Thyroid gland (tissue), 4 donors: ENCODE measurements at regions not wholly inside any gene's neighbourhood (a gene's known extent, or its start where the extent isn't known, plus 50 kb on each side); places are given as distances from the start of the nearest gene placed in this dataset.

Experiments
- DNase-seq, 2 donors: peaks; one replicate each; pipeline ENCODE4 v3.0.0-alpha.2; 2019
- H3K27ac ChIP-seq, 3 donors: fragments of 200-600 bp; sonication (generic); 1 replicate in 2 of 3; 2 replicates in 1 of 3; pipeline ENCODE4 v1.5.1; 2016 to 2019; ENCODE audit warnings: mild to moderate bottlenecking in 1 of 3, moderate library complexity in 1 of 3
- H3K27me3 ChIP-seq: fragments of 200-600 bp; sonication (generic); one replicate; pipeline ENCODE4 v1.5.1; 2019
- H3K36me3 ChIP-seq, 2 donors: fragments of 200-600 bp; sonication (generic); one replicate each; pipeline ENCODE4 v1.5.1; 2016 to 2019
- H3K4me1 ChIP-seq, 2 donors: fragments of 200-600 bp; sonication (generic); one replicate each; pipeline ENCODE4 v1.5.1; 2017 to 2019
- H3K4me3 ChIP-seq, 3 donors: fragments of 200-600 bp; sonication (generic); replicated peaks in 1 of 3; 1 replicate in 2 of 3; 2 replicates in 1 of 3; pipeline ENCODE4 v1.5.1; 2016; ENCODE audit warnings: mild to moderate bottlenecking in 1 of 3
- H3K9me3 ChIP-seq: fragments of 200-600 bp; sonication (generic); one replicate; pipeline ENCODE4 v1.5.1; 2017
- CTCF ChIP-seq, 6 experiments: fragments of 200-600 bp in 3 of 6; fragments of 450-650 bp in 3 of 6; sonication (generic) in 3 of 6; IDR thresholded peaks; one replicate each; pipeline ENCODE4 v1.5.1; 2016 to 2019; ENCODE audit warnings: antibody characterized with exemption in 6 of 6, mild to moderate bottlenecking in 2 of 6, inconsistent platforms in 1 of 6, moderate library complexity in 1 of 6
- POLR2A ChIP-seq, 2 donors: fragments of 450-650 bp; IDR thresholded peaks; one replicate each; pipeline ENCODE4 v1.6.1; 2017; ENCODE audit warnings: antibody characterized with exemption in 2 of 2, mild to moderate bottlenecking in 2 of 2, moderate library complexity in 1 of 2
- WGBS, 2 donors: methylation state at CpG; one replicate each; pipeline ENCODE4 v1.1.5; 2017; 5-methylcytosine and 5-hydroxymethylcytosine counted together
- intact Hi-C: fragments of 100-400 bp; cut with DNase I; formaldehyde crosslinking; loops from one replicate; pipeline ENCODE4 v1.15.1; 2023

GRCh38 chr4:157886645-157887044 lies 286.2 kb downstream of the GASK1B start:
- no peak overlapping the region for H3K4me3 ChIP-seq
- H3K9me3 ChIP-seq, result no peaks in the 10 kb centered on the region
- no peak for TF ChIP-seq POLR2A (IDR thresholded peaks at IDR 0.05)
- TF ChIP-seq CTCF (IDR thresholded peaks at IDR 0.05), result no peak
- WGBS, 2 donors, result 81 to 83% methylated on average over 3 of the region's 3 CpGs
- no peak overlapping the region for H3K27ac ChIP-seq
- no peaks in the 10 kb centered on the region for H3K36me3 ChIP-seq
- intact Hi-C loops, result no loop called here
- H3K4me1 ChIP-seq, result no peaks in the 10 kb centered on the region
- DNase-seq, result no peak
- no peaks in the 10 kb centered on the region for H3K27me3 ChIP-seq

DNA sequence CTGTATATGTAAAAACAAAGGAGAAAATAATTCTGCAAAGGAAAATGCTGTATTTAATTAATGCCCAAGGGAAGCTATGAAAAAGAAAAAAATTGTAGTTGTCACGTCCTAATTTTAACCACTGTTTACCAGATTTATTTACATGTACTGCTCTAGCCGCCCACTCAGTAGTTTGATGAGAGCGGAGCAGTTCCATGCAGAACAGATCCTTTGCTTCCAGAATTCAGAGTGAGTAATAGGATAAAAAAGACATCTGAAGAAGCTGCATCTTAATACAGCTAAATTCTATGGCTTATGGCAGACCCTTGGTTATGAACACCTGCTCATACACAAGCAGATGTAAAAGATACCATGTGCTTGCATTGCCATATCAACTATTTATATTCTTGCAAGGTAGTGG lies 287.0 kb downstream of the GASK1B start:
- H3K4me1 ChIP-seq, result no peaks in the 10 kb centered on the region
- H3K27me3 ChIP-seq, result no peaks in the 10 kb centered on the region
- no peaks in the 10 kb centered on the region for H3K36me3 ChIP-seq
- intact Hi-C loops, result no loop called here
- WGBS, 2 donors, result 64 to 73% methylated on average over 3 of the region's 3 CpGs
- H3K4me3 ChIP-seq, result no peak overlapping the region
- H3K9me3 ChIP-seq, result no peaks in the 10 kb centered on the region
- DNase-seq, result no peak
- H3K27ac ChIP-seq, result no peak overlapping the region
- no peak for TF ChIP-seq POLR2A (IDR thresholded peaks at IDR 0.05)
- no peak for TF ChIP-seq CTCF (IDR thresholded peaks at IDR 0.05)

GRCh38 chr4:157882901-157883300 lies 289.9 kb downstream of the GASK1B start:
- TF ChIP-seq CTCF (IDR thresholded peaks at IDR 0.05), result no peak
- TF ChIP-seq POLR2A (IDR thresholded peaks at IDR 0.05), result no peak

GRCh38 chr4:157880761-157881160 lies 292.1 kb downstream of the GASK1B start:
- Histone ChIP-seq H3K4me3 (no peak overlapping the region), H3K27me3 (no peaks in the 10 kb centered on the region), H3K4me1 (no peaks in the 10 kb centered on the region), H3K27ac (no peak overlapping the region), H3K36me3 (no peaks in the 10 kb centered on the region), H3K9me3 (no peaks in the 10 kb centered on the region)
- intact Hi-C loops, result no loop called here
- TF ChIP-seq CTCF (IDR thresholded peaks at IDR 0.05), result no peak
- TF ChIP-seq POLR2A (IDR thresholded peaks at IDR 0.05), result no peak
- whole genome bisulfite sequencing, 2 donors, result 76 to 89% methylated on average over 2 of the region's 2 CpGs
- DNase-seq, result no peak

More at GRCh38 chr4:157882901-157883300, 289.9 kb downstream of the GASK1B start:
- no peaks in the 10 kb centered on the region for H3K9me3 ChIP-seq
- intact Hi-C loops, result no loop called here
- H3K27ac ChIP-seq, result no peak overlapping the region
- DNase-seq, result no peak
- H3K4me1 ChIP-seq, result no peaks in the 10 kb centered on the region
- H3K36me3 ChIP-seq, result no peaks in the 10 kb centered on the region
- H3K4me3 ChIP-seq, result no peak overlapping the region
- H3K27me3 ChIP-seq, result no peaks in the 10 kb centered on the region

DNA sequence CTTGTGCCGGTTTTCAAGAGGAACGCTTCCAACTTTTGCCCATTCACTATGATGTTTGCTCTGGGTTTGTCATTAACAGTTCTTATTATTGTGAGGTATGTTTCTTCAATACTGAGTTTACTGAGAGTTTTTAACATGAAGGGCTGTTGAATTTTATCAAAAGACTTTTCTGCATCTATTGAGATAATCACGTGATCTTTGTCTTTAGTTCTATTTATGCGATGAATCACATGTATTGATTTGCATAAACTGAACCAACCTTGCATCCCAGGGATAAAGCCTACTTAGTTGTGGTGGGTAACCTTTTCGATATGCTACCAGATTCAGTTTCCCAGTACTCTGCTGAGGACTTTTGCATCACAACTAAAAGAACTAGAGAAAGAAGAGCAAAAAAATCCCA lies 318.0 kb downstream of the GASK1B start:
- Histone ChIP-seq H3K9me3 (no peaks in the 10 kb centered on the region), H3K4me3 (no peak overlapping the region), H3K36me3 (no peaks in the 10 kb centered on the region), H3K27ac (no peak overlapping the region), H3K27me3 (no peaks in the 10 kb centered on the region), H3K4me1 (no peaks in the 10 kb centered on the region)
- DNase-seq, result no peak
- 93 to 94% methylated on average over 5 of the region's 5 CpGs for WGBS, 2 donors
- intact Hi-C loops, result no loop called here
- TF ChIP-seq CTCF (IDR thresholded peaks at IDR 0.05), result no peak
- TF ChIP-seq POLR2A (IDR thresholded peaks at IDR 0.05), result no peak
